GM12875 (cell line): ENCODE measurements at regions not wholly inside any gene's neighbourhood (a gene's known extent, or its start where the extent isn't known, plus 50 kb on each side); places are given as distances from the start of the nearest gene placed in this dataset.

Experiments
- H3K4me3 ChIP-seq: one replicate; pipeline ENCODE4 v1.5.1; 2011; ENCODE audit warnings: low read depth, low read length, control low read depth
- CTCF ChIP-seq: IDR thresholded peaks from 2 replicates; pipeline ENCODE4 v1.5.1; 2011; ENCODE audit warnings: low read depth, mild to moderate bottlenecking, control low read depth, inconsistent platforms, low read length, moderate library complexity, borderline replicate concordance; ENCODE audit not compliant: insufficient read depth

GRCh38 chr9:119938871-119939270, 569.6 kb upstream of the BRINP1 start:
- no peak overlapping the region for H3K4me3 ChIP-seq
- TF ChIP-seq CTCF: no peak

DNA sequence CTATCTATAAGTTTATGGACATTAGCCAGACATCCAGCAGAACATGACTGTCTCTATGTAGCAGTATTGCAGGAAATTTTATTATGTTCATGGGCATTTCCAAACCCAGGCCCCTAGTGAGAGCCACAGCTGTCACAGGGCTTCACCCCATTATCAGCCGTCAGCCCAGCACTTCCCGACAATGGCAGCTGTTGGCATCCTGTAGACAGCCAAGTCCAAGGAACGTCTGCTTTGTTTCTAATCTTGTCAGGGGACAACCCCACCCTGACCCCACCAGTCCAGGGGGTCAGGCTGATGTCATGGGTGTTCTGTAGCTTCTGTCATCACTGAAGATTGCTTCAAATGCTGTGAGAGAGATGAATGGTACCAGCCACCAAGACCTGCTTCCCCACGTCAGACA, 565.3 kb upstream of the BRINP1 start:
- no peak for TF ChIP-seq CTCF
- H3K4me3 ChIP-seq: no peak overlapping the region

GRCh38 chr9:119933191-119933590, 564.0 kb upstream of the BRINP1 start:
- no peak overlapping the region for H3K4me3 ChIP-seq
- no peak for TF ChIP-seq CTCF

GRCh38 chr9:119924736-119925135, 555.5 kb upstream of the BRINP1 start:
- no peak overlapping the region for H3K4me3 ChIP-seq
- TF ChIP-seq CTCF: no peak

DNA sequence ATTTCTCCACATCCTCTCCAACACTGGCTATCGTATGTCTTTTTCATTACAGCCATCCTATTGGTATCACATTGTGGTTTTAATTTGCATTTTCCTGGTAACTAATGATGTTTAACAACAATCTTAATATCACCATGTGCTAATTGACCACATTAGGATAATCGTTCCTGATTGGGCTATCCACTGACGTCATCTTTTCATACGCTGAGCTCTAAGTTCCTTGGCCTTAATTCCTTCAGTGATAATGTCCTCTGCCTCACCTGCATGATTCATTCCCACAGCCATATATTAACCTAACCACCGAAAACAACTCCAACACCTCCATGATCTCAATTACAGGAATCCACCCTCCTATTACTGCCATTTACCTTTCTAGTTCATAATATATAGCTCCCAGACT, 547.9 kb upstream of the BRINP1 start:
- no peak for TF ChIP-seq CTCF
- no peak overlapping the region for H3K4me3 ChIP-seq

DNA sequence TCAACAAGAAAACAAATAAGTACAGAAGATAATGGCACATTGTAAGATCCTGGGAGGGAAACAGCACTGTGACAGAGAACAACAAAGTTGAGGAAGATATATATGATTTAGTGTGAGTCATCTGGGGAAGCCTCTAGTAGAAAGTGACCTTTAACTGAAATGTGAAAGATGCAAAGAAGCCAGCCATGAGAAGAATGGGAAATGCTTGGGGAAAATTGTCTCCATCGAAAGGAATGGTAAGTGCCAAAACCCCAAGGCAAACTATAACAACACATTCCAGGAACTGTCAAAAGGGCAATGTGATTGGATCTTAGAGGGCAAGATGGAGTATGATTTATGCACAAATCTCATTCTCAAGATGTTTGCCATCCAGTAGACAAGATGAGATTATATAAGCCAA, 537.8 kb upstream of the BRINP1 start:
- TF ChIP-seq CTCF: no peak
- H3K4me3 ChIP-seq: no peak overlapping the region

- no peak for TF ChIP-seq CTCF
Observed at GRCh38 chr9:119905724-119906123, 536.5 kb upstream of the BRINP1 start.

More at GRCh38 chr9:119905724-119906123, 536.5 kb upstream of the BRINP1 start:
- no peak overlapping the region for H3K4me3 ChIP-seq
